ENCODE measurements at regions not wholly inside any gene's neighbourhood (a gene's known extent, or its start where the extent isn't known, plus 50 kb on each side); places are given as distances from the start of the nearest gene placed in this dataset.

DNA sequence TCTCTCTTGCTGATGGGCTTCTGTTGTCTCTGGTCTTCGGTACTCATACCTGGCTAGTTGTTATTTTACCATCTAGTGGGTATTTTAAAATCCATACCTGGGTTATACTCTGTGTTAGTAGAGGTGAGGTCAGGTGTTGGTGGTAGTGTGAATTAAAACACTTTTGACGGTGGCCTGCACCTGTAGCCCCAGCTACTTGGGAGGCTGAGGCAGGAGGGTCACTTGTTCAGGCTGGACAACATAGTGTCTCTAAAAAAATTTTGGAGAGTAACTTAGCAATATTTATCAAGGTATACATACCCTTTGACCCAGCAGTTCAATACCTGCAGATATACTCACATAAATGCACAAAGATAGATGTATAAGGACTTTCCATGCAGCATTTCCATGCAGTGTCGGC, 55.4 kb downstream of the GSX1 start:
- no peak overlapping the region for H3K4me3 ChIP-seq (ENCODE audit: low read depth, low read length)
- TF ChIP-seq, protein P1, sequence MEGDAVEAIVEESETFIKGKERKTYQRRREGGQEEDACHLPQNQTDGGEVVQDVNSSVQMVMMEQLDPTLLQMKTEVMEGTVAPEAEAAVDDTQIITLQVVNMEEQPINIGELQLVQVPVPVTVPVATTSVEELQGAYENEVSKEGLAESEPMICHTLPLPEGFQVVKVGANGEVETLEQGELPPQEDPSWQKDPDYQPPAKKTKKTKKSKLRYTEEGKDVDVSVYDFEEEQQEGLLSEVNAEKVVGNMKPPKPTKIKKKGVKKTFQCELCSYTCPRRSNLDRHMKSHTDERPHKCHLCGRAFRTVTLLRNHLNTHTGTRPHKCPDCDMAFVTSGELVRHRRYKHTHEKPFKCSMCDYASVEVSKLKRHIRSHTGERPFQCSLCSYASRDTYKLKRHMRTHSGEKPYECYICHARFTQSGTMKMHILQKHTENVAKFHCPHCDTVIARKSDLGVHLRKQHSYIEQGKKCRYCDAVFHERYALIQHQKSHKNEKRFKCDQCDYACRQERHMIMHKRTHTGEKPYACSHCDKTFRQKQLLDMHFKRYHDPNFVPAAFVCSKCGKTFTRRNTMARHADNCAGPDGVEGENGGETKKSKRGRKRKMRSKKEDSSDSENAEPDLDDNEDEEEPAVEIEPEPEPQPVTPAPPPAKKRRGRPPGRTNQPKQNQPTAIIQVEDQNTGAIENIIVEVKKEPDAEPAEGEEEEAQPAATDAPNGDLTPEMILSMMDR (conservative IDR thresholded peaks at IDR 0.05; ENCODE audit: low read depth, low read length), result no peak
- no peak for DNase-seq (ENCODE audit: low read depth)

DNA sequence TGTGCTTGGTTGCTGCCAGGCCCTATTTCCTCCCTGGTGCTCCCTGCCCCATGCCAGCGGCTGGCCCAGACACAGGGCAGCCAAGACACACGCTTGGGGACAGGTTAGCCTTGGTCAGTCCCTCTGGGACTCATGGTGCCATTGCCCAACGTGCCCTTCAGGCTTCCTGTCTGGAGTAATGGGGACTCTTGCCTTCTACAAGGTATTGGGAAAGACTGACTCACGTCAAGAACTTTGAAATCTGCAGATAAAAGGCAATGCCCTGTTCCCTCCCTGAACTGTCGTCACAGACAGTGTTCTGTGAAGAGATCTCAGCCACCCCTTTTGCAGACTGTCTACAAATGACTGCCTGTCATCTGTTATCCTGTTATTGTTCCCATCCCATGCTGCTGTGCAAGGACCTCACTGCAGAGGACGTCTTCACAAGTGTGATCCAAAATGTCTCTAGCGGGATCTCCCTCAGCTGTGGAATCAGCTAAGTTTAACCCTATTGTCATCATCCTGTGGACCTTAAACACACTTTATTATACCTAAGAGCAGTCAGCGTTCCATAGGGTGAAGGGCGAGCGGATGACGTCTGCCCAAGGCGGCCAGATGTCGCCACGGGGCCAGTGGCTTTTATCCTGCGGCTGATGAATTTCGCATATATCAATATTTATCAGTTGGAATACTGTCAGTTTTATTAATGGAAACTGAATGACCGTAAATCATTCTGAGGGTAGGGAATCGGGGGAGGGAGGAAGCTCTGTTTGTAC, 59.0 kb downstream of the GSX1 start:
- TF ChIP-seq, protein P1 (conservative IDR thresholded peaks at IDR 0.05; ENCODE audit: low read depth, low read length), result no peak
- no peak for DNase-seq (ENCODE audit: low read depth)
- no peak overlapping the region for H3K4me3 ChIP-seq (ENCODE audit: low read depth, low read length)

DNA sequence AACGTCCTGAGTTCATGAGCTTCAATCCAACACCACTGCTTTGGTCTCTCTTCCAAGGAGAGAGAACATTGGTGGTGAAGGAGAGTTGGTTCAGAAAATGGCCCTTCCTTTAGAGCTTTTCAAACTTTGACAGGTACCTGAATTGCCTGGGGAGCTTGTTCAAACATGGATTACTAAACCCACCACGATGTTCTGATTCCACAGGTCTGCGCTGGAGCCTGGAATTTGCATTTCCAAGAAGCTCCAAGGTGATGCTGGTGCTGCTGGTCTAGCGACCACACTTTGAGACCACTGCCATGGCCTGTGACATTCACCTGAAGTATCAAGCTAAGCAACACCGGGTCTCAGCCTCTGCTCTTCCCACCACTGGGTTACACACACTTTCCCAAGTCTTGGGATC, 60.2 kb downstream of the GSX1 start:
- no peak for DNase-seq (ENCODE audit: low read depth)
- H3K4me3 ChIP-seq (ENCODE audit: low read depth, low read length), result no peak overlapping the region
- TF ChIP-seq, protein P1 (conservative IDR thresholded peaks at IDR 0.05; ENCODE audit: low read depth, low read length), result no peak

DNA sequence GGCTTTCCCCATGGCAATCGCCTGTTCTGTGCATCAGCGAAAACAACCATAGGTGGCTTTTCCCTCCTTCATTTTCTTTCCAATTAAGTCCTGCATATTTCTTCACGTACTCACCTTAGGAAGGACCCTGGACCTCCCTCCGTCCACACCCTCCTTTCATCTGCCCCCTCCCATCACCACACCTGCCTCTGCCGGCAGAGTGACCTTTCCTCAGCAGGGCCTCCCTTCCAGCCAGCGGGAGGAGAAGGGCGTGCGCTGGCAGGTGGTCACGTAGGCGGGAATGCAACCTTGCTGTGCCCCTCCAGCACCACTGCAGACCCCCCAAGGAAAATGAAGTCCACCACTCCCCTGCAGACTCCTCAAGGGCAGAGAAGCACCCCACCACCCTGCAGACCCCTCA, 61.1 kb downstream of the GSX1 start:
- DNase-seq (ENCODE audit: low read depth), result no peak
- H3K4me3 ChIP-seq (ENCODE audit: low read depth, low read length), result no peak overlapping the region
- TF ChIP-seq, protein P1 (conservative IDR thresholded peaks at IDR 0.05; ENCODE audit: low read depth, low read length), result no peak

DNA sequence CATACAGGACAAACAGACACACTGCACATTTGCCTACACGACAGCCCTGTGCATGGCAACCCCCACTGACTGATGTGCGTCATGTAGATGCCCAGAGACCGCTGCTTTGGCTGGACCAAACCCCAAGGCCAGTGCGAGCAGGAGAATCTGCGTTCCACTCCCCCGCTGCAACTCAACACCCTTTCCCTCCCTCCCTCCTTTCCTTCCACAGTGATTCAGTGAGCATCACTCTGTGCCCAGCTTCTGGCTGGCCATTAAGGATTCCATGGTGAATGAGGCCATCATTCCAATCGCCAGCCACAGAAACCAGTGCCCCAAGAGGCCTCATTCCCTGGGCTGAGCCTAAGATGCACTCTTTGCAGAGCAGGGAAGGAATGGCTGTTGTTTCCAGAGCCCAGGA, 61.6 kb downstream of the GSX1 start:
- DNase-seq (ENCODE audit: low read depth), result no peak
- H3K4me3 ChIP-seq (ENCODE audit: low read depth, low read length), result no peak overlapping the region
- TF ChIP-seq, protein P1 (conservative IDR thresholded peaks at IDR 0.05; ENCODE audit: low read depth, low read length), result no peak

DNA sequence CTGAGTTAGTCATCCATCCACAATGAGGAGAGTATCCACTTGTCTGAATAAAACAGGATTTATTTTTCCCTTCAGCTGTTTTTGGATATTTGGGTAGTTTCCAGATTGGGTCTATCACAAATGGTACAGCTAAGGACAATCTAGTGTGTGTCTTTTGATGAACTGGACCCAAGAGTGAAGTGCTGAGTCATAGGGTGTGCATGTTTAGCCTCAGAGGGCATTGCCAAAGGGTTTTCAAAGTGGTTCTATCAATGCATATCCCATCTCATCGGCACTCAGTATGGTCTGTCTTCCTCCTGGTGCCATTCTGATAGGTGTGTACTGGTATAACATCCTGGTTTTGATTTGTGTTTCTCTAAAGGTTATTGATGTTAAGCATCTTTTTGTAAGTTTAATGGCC, 62.3 kb downstream of the GSX1 start:
- H3K4me3 ChIP-seq (ENCODE audit: low read depth, low read length), result no peak overlapping the region
- TF ChIP-seq, protein P1 (conservative IDR thresholded peaks at IDR 0.05; ENCODE audit: low read depth, low read length), result no peak
- no peak for DNase-seq (ENCODE audit: low read depth)

DNA sequence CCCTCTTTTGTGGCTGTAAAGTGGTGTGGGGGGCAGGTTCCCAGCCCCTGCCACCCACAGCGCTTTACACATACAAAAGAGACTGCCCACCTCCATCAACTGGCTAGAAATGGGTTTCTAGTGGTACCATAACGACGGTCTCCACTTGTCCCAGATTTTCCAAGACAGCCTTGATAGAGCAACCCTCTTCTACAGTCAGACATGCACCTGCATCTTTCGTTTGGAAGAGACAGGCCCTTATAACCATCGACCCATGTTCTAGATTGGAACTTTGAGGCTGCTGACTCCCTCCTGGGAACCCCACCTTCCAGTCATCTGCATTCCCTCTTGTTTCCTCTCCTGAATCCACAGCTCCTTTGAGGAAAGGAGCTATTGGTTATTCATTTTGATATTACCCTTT, 63.1 kb downstream of the GSX1 start:
- no peak for DNase-seq (ENCODE audit: low read depth)
- H3K4me3 ChIP-seq (ENCODE audit: low read depth, low read length), result no peak overlapping the region
- TF ChIP-seq, protein P1 (conservative IDR thresholded peaks at IDR 0.05; ENCODE audit: low read depth, low read length), result no peak

All from epithelial cell of proximal tubule (primary cell).